Stimulated activated naive CD4-positive, alpha-beta T cell (primary cell): ENCODE measurements at regions not wholly inside any gene's neighbourhood (a gene's known extent, or its start where the extent isn't known, plus 50 kb on each side); places are given as distances from the start of the nearest gene placed in this dataset.

Experiments used
- DNase-seq, 6 experiments: peaks; one replicate each; lab custom pipeline; 2025; lab: John Stamatoyannopoulos, UW

DNA sequence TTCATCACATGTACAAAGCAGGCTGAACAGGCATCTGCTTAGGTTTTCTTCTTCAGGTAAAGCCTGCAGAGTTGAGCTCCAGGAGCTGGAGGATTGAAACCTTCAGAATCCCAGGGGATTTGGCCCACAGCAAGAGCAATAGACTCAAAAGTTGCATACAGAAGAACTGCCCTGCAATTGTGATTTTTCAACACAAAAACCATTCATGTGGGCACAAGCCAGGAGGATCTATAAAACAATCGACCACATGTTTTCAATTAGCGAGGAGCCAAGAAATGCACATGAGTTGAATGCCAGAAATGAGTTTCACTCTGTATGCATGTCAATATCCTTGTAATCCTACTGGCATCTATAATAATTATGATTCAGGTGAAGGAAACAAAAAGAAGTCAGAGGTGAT, 576.4 kb downstream of the HDGFL1 start:
- DNase-seq = no peak

DNA sequence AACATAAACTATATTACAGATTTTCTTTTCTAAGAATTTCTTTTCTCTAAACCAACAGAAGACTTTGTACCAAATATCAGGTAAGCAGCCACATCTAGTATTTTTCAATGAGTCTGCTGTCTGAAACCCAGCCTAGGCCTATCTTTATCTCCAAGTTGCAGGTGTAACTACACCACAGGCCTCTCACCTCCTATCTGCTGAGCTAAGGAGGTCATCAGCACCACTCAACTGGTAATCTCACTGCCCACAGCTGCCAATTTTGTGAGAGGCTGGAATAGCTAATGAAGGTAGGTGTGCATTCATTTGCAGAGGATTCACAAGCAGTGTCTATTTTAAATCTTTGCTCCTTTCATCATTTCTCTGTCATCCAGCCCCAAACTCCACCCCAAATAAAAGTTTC, 584.8 kb downstream of the HDGFL1 start:
- DNase-seq = no peak

DNA sequence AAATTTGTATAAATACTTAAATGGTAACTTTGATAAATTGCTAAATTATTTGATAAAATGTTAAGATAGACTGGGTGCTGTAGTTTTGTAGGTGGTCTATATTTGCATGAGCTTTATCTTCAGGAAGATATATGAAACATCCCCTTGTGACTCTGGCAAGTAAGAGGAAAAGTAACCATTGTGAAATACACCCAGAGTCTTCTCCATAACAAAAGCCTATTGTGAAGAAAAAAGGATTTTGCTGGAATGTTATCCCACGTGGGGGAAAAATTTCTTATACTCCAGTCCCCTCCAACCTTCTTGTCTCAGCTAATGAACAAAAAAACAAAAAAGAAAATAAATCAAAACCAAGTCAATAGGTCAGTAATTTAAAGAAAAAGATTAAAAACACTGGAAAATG, 600.7 kb downstream of the HDGFL1 start:
- no peak for DNase-seq

DNA sequence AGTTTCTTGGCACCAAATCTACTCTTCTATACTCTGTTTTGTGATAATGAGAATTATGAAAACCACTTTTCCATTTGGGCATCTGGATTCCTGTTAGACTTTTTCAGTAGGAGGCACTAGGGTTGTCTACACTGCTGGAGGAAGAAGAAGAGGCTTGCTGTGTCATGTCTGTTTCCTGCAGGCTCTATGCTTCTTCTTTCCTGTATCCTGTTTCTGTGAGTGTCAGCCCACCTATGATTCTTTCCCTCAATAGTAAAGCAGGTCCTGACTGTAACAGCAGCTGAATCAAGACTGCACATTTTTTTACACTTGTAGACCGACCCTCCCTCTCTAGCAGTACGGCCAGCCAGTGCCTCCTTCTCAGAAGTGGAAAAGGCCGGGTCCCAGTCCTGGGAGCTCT, 603.9 kb downstream of the HDGFL1 start:
- no peak for DNase-seq

DNA sequence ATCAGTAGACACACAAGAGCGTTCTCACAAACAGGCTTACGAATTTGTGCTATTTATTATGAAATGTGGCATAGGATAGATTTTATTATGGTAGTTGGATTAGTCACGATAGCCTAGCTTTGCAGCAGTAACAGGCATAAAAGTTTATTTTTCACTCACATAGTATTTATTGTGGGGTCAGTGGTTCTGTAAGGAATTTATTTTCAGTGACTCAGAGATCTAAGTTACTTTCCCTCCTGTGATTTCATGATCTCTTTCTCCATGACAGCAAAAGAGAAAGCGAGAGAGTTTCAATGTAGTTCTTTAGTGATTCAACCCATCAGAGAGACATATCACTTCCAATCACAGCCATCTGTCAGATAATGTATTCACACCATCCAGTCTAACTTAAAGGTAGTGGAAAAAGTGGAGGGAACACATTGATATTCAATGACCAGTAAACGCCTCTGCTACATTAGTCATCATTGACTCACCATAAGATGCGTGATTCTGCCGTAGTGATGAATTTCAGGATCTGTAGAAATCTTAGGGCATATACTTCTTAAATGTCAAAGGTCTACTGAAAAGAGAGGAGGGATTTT, 605.5 kb downstream of the HDGFL1 start:
- no peak for DNase-seq

DNA sequence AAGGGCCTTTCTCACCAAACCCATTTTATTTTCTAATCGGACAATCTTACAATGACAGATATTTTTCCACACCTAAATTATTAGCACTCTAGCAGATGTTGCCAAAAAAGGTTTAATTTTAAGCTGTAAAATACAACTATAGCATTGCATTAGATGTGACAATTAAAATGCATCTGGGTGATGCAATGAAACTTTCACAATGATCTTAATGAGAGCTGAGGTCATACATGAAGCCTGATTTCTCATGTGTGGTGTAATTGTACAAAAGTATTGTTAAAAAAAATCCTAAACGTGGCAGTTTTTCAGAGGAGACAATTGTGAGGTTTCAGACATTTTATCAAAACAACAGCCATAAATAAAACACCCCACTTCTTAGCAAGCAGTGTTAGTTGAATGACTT, 606.0 kb downstream of the HDGFL1 start:
- no peak for DNase-seq

DNA sequence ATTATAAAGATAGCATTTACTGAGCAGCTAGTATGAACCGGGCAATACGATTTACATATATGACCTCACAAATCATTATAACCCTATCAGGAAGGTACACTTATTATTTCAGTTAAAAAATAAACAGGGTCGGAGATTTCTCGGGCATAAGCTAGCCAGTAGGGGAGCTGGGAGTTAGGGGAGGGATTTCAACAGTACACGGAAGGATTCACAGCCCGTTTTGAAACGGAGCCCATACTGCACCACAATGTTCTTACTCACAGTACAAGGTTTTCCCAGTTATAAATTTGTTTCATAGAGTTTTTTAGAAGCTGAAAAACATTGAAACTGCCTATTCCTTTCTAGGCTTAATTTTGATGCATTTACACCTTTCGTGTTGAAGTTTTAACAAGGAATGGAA, 607.1 kb downstream of the HDGFL1 start:
- DNase-seq = no peak

DNA sequence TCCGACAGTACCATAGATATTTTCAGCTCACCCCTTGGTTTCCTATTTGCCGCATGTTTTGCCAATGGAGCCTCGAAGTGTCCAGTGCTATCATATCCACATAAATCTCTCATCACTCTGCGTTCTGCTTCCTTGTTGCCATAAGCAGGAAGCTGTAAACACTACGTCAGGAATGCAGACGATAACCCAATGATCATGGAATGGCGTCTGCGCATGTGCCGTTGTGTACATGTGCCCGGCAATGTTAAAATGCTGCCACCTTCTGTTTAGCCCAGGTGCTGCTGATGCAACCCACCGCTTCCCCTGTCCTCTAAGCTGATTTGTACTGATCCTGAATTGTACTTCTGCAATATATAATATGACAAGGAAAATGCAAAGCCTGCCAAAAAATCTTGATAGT, 607.5 kb downstream of the HDGFL1 start:
- no peak for DNase-seq

DNA sequence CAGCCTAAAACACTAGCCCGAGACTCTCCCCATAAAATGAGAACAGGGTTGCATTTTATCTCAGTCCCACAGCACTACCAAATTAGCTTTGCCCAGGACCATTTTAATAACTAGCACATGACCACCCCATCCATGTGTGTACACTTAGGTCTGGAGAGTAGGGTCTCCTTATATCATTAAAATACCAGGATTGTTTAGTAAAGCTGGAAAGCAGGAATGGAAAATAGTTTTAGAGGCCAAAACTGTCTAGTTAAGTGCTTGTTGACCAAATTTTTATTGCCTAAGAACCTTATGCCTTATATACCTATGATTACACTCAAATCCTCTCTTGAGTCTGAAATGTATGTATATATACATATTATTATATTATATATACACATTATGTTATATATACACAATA, 608.4 kb downstream of the HDGFL1 start:
- no peak for DNase-seq

DNA sequence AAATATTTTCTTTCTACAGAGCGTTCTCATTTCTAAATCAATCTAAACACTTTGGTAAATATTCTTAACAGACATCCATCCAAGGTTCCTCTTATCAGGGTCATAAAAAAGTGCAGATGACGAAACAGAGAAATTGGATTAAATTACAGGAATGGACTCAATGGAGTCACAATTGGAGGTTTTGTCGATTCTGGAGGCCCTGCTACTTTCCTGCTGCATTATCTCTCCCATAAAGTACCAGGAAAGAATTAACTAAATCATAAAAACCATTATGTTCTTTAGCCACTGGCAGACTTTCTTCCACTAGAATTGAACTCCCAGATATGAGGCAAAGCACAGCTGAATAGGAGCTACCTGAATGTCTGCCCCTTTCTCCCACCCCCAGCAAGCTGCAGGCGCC, 610.6 kb downstream of the HDGFL1 start:
- no peak for DNase-seq

DNA sequence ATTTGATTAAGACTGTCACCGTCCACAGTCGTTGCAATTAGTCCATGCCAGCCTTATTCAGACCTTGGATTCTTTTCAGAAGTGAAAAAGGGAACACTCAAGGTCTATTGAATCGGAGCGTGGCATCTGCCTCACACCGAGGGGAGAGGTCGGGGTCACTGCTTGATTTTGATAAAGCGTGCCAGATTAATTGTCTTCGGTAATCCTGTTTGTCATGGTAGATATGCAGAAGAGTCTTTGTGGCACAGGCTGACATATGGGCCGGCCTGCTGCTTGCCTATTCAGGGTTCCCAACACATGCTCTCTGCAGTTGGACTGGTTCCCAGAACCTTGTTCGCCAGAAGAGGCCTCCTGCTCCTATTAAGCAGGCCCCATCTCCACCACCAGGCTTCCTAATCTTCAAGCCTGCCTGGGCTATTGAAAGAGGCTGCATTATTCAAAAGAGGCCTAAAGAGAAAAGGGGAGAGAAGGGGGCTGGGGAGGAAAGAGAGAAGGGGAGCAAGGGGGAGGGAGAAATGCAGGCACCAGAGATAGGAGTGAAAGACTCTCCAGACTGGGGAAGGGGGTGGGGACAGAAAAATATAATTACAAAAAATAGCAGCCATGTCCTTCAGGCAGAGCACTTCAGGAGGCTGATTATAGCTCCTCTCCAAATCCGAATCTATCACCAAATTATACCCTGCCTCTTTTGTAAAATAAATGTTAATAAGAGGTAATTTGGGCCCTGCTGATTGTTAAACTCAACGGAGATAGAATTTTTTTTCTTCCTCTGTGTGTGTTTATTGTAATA, 611.3 kb downstream of the HDGFL1 start:
- DNase-seq = no peak

DNA sequence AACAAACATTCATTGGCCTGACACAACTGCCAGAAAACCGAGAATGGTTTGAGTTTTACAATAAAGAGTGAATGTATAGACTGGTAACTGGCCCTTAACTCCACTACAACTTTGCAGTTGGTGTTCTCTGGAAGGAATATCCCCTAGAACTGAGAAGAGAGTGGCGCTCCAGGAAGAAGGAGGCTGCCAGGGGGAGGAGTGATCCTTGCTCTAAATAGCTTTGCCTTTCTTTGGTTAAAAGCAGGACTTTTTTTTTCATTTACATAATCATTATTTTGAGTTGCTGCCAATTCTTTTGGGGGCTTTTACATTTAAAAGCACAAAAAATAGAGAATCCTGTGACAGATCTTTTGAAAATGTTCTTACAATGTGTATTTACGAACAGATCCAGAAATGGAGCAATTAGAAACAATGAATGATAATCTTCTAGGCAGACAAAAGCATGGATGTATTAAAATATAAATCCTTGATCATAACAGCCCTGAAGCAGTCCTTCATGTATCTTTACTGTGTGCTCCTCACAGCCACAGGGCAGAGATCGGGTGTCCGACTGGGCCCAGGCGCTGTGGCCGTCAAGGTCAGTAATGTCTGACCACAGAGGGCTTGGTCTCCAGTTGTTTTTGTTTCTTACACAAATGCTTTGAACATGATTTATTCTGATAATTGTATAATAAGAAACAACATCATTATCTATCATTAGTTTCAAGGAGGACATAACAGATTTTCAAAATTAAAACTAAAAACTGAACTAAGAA, 612.2 kb downstream of the HDGFL1 start:
- no peak for DNase-seq

DNA sequence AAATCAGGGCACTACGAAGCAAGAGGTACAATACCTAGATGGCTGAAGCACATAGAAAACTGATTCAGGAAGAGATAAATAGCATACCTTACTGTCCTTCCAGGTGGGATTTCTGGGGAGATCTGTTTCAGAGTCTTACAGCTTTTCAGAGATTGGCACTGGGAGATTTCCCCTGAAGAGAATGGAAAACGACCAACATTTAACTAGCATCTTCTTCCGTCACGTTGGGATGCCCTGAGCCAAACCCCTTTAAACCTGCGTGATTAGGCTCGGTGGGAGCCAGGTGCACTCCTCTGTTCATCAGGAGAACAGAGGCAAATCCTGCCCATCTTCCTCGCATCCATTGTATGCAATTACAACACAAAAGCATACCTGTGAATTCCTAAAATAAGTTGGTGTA, 614.5 kb downstream of the HDGFL1 start:
- no peak for DNase-seq

DNA sequence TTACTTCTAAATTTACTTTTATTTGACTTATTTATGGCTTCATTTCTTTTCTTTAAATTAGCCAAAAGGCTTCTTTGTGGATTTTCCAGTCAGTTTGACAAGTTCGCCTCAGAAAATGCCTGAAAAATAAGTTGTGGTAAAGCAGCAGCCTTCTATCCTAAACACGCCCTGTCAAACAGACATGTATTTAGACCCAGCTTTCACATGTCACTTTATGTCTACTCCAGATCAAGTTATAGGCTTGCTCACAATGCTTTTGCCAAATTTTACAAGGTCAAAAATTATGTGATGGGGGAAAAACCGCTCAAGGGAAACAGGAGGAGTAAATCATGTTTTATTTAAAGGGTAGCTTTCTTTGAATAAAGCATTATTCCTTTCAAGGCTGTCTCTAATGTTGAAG, 615.0 kb downstream of the HDGFL1 start:
- DNase-seq = no peak

DNA sequence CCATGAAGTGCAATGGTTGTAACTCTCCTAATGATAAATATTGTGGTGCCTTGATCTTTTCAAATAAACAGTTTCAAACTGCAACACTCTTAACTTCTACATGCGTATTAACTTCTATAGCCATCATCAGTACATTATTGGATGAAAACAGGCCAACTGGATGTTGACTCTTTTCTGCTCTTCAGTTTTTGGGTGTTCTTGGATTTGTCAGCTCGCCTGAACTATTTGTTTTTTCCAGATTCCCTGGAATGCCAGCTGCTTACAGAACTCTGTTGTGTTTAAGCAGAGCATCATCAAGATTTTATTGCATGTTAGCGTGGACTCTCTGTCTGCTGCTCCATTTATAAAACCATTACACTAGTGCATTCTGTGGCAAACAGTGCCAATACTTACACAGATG, 626.1 kb downstream of the HDGFL1 start:
- DNase-seq = no peak

DNA sequence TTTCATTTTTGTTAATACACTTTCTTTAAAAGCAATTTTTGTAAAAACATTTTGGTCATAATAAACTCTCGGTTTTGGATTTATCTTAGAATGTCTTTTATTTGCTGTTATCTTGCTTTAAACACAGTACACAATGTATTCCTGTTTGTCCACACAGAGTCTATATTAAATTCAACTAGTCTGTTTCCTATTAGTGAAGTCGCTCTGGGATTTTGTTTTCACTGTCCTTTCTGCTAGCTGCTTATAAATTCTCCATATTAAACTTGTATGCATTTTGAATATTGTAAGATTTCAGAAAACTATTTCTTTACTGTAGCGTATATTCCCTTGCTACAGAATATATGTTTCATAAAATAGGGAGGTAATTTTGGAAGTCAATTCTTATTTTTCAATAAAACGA, 630.2 kb downstream of the HDGFL1 start:
- DNase-seq = no peak

DNA sequence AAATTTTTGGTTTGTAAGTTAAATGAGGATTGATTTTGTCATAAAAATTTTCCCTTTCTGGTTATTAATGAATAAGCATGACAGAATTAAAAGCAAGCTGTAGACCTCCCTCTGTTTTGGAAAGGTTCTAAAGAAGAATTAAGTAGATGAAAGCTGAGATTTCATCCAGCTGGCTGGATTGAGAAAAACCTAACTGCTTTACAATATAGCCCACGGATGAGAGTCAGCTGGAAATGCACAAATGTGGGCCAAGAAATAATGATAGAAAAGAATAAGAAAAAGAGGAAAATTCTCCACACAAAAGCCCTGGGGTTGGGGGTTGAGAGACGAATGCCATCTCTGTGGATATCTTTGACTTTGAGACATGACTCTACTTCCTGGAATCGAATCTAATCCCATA, 631.6 kb downstream of the HDGFL1 start:
- no peak for DNase-seq

DNA sequence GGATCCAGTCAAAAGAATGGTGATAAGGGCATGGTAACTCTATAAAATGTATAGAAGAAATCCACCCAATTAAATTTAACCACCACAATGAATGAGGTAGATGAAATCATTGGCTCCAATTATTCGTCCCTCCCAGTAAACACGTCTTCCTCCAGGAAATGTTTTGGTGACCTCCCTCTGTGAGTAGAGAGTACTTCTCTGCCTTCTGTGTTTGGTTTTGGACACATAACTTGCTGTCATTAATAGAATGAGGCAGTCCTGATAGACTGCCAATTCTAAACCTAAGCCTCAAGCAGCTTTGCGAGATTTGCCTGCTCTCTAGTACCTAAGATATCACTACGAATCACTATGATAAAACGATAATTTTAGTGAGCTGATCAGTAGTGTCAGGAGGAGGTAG, 632.8 kb downstream of the HDGFL1 start:
- DNase-seq = no peak

DNA sequence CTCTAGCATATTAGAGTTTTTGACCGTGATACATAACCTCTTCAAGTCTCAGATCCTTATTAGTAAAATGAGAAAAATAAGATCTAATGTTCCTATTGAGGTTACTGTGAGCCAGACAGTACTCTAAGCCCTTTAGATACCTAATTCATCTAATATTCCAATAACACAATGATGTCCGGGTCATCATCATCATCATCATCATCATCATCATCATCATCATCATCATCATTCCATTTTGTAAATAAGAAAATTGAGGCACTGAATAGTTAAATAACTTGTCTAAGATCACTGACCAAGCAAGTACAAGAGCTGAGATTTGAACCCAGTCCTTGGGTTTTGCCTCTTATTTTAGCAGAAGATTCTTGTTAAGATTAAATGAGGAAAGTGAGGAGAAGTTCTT, 643.0 kb downstream of the HDGFL1 start:
- no peak for DNase-seq

DNA sequence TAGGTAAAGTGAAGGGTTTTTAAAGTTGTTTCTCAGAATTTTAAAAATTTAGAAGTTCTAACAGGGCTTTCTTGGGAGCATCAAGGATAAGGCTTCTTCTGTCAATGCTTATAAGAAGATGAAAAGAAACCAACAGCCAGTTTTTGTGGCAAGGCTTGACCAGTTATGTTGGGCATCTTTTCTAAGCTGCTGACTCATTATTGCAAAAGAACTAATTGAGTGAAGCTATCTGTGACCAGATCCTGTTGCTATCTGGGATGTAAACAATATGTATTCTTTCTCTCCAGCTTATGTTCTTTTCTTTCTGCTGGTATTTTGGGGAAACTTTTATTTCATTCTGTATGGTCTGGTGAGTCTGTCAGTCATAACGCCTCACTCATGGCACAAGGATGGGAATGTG, 643.8 kb downstream of the HDGFL1 start:
- DNase-seq = no peak

DNA sequence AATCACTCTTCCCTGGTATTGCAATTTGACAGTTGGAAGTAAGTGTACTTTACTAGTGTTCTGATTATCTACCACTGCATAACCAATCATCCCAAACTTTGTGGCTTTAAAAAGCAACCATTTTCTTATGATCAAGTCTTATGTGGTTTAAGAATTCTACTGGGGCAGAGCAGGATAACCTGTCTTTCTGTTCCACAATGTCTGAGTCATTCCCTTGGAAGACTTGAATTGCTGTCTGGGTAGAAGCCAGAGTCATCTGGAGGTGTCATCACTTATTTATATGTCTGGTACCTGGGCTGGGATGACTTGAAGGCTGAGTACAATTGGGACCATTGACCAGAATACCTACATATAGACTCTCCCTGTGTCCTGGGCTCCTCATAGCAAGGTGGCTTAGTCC, 644.3 kb downstream of the HDGFL1 start:
- DNase-seq = no peak

DNA sequence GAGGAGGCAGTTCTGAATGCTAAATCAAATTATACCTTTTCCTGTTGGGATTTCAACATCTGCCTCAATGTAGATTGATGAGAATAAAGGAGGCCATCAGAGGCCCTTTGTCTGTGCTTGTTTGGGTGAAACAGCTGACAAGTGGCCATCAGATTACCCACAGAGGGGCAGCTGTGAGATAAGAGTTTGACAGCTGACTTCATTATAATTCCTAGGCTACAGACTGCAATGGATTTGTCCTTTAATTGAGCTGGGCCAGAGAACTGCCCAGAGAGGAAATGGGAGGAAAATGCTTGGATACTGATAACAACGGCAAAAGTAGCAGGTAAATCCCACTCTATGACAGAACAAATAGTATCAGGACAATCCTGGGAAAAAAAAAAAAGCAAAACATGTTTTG, 649.4 kb downstream of the HDGFL1 start:
- DNase-seq = no peak

DNA sequence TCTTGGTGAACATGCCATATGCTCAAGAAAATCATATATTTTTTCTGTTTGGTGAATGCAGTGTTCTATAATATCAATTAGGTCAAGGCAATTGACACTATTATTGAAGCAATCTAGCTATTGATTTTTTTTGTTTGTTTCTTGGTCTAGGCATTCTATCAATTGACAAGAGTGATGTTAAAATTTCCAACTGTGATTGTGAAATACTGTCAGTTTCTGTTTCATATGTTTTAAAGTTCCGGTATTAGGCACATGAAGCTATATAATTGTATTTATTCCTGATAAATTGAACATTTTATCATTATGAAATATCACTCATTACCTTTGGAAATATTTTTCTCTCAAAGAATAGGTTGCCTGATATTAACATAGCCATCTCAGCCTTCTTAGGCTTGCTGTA, 653.4 kb downstream of the HDGFL1 start:
- DNase-seq = no peak
